Endothelial cell of umbilical vein (primary cell): ENCODE measurements at regions not wholly inside any gene's neighbourhood (a gene's known extent, or its start where the extent isn't known, plus 50 kb on each side); places are given as distances from the start of the nearest gene placed in this dataset.

ENCODE experiments used
- EZH2 ChIP-seq: IDR thresholded peaks from 2 replicates; pipeline ENCODE4 v1.6.1; 2012; ENCODE audit warnings: borderline replicate concordance, low read depth, mild to moderate bottlenecking, moderate library complexity, low read length, inconsistent platforms; ENCODE audit not compliant: severe bottlenecking
- FOS ChIP-seq: IDR thresholded peaks from 2 replicates; pipeline ENCODE4 v1.6.1; 2011; ENCODE audit warnings: mild to moderate bottlenecking, low read length, moderate library complexity, borderline replicate concordance; ENCODE audit not compliant: insufficient read depth
- GATA2 ChIP-seq: IDR thresholded peaks from 2 replicates; pipeline ENCODE4 v1.7.0; 2011; ENCODE audit warnings: low read depth, mild to moderate bottlenecking, moderate library complexity, mixed read lengths, low read length; ENCODE audit not compliant: insufficient read length, insufficient read depth
- JUN ChIP-seq: IDR thresholded peaks from 2 replicates; pipeline ENCODE4 v1.6.1; 2011; ENCODE audit warnings: borderline replicate concordance, low read depth; ENCODE audit not compliant: insufficient read length, insufficient read depth
- MYC ChIP-seq: IDR thresholded peaks from one replicate; pipeline ENCODE4 v1.6.1; 2011; ENCODE audit warnings: mild to moderate bottlenecking, low read depth, low read length
- POLR2A ChIP-seq: IDR thresholded peaks from 2 replicates; pipeline ENCODE4 v1.6.1; 2012; ENCODE audit warnings: low read depth, mild to moderate bottlenecking, control low read depth, low read length
- POLR2AphosphoS5 ChIP-seq: IDR thresholded peaks from 2 replicates; pipeline ENCODE4 v1.6.1; 2012; ENCODE audit warnings: low read depth, mild to moderate bottlenecking, control low read depth, low read length, moderate library complexity; ENCODE audit not compliant: insufficient read depth
- TF ChIP-seq, protein P1 (sequence below): IDR thresholded peaks from 2 replicates; pipeline ENCODE4 v1.6.1; 2011; ENCODE audit not compliant: insufficient read depth, insufficient read length
- TF ChIP-seq, protein P2 (sequence below), 2 donors: IDR thresholded peaks; 1 replicate in 1 of 2; 2 replicates in 1 of 2; pipeline ENCODE4 v1.5.1; 2011; ENCODE audit warnings: low read length in 2 of 2, mild to moderate bottlenecking in 2 of 2, moderate library complexity in 2 of 2, control low read depth in 1 of 2, inconsistent platforms in 1 of 2, low read depth in 1 of 2; ENCODE audit not compliant: insufficient read depth in 1 of 2; ENCODE audit errors: extremely low read depth in 1 of 2

DNA sequence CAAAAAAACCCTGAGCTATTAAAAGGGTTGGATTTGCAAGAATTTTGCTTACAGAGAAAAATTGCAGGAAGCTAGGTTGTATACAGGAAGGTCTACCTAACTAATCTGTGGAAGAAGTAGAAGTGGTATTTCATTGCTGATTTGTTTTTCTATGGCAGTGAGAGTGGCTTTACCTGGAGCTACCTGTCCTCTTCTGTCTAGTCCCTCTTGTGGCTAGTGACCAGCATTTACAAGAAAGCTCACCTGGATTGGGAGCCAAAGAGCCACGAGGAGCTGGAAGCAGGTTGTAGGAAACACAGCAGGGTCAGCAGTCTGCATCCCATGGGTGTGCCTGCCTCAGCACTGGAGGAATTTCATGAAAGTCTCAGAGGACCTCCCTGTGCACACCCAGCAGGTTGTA, 120.3 kb upstream of the RALGAPA2 start:
- TF ChIP-seq, protein P1, sequence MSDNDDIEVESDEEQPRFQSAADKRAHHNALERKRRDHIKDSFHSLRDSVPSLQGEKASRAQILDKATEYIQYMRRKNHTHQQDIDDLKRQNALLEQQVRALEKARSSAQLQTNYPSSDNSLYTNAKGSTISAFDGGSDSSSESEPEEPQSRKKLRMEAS, result no peak
- TF ChIP-seq, protein P2, sequence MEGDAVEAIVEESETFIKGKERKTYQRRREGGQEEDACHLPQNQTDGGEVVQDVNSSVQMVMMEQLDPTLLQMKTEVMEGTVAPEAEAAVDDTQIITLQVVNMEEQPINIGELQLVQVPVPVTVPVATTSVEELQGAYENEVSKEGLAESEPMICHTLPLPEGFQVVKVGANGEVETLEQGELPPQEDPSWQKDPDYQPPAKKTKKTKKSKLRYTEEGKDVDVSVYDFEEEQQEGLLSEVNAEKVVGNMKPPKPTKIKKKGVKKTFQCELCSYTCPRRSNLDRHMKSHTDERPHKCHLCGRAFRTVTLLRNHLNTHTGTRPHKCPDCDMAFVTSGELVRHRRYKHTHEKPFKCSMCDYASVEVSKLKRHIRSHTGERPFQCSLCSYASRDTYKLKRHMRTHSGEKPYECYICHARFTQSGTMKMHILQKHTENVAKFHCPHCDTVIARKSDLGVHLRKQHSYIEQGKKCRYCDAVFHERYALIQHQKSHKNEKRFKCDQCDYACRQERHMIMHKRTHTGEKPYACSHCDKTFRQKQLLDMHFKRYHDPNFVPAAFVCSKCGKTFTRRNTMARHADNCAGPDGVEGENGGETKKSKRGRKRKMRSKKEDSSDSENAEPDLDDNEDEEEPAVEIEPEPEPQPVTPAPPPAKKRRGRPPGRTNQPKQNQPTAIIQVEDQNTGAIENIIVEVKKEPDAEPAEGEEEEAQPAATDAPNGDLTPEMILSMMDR (IDR thresholded peaks at IDR 0.05; ENCODE audit: extremely low read depth in 1 of 2, insufficient read depth in 1 of 2, low read depth in 1 of 2, low read length in 2 of 2), result no peak
- TF ChIP-seq JUN, result no peak
- TF ChIP-seq POLR2AphosphoS5, result no peak
- no peak for TF ChIP-seq EZH2
- TF ChIP-seq POLR2A, result no peak
- no peak for TF ChIP-seq FOS
- TF ChIP-seq MYC, result no peak
- TF ChIP-seq GATA2, result no peak
